GM13977 (cell line): ENCODE measurements at regions not wholly inside any gene's neighbourhood (a gene's known extent, or its start where the extent isn't known, plus 50 kb on each side); places are given as distances from the start of the nearest gene placed in this dataset.

Source experiments
- DNase-seq: peaks from one replicate; pipeline ENCODE4 v3.0.0; 2012; ENCODE audit warnings: low spot score
- in situ Hi-C: fragments of 300-500 bp; cut with MboI; formaldehyde crosslinking; loops from one replicate; pipeline ENCODE4 v1.12.0; 2022; ENCODE audit warnings: low sequenced_read_pairs, low pct_unique_long_range_greater_than_20kb, mixed read lengths, inconsistent platforms; ENCODE audit not compliant: unreplicated experiment
- TF ChIP-seq, protein P1 (sequence below): IDR thresholded peaks from 2 replicates; pipeline ENCODE4 v1.5.1; 2012; ENCODE audit warnings: mild to moderate bottlenecking, control low read depth; ENCODE audit not compliant: insufficient read depth; ENCODE audit errors: extremely low read depth, missing control alignments

DNA sequence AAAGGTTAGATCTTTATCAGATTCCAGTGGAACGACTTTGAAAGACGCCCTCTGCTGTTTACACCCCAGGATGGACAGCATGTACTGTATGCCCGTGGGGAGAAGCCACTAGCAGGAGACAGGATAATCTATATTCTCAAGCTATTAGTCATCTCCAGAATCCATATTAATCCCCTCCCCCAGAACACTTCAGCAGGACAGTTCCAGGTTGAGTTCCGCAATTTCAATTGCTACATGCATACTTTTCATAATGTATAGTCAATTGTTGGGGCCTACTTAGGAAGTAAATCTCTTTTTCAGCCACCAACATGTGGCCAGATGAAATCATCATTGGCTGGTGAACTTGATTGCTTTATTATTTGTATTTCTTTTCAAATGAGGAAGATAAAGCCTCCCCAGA lies 313.1 kb upstream of the SMIM30 start:
- TF ChIP-seq, protein P1, sequence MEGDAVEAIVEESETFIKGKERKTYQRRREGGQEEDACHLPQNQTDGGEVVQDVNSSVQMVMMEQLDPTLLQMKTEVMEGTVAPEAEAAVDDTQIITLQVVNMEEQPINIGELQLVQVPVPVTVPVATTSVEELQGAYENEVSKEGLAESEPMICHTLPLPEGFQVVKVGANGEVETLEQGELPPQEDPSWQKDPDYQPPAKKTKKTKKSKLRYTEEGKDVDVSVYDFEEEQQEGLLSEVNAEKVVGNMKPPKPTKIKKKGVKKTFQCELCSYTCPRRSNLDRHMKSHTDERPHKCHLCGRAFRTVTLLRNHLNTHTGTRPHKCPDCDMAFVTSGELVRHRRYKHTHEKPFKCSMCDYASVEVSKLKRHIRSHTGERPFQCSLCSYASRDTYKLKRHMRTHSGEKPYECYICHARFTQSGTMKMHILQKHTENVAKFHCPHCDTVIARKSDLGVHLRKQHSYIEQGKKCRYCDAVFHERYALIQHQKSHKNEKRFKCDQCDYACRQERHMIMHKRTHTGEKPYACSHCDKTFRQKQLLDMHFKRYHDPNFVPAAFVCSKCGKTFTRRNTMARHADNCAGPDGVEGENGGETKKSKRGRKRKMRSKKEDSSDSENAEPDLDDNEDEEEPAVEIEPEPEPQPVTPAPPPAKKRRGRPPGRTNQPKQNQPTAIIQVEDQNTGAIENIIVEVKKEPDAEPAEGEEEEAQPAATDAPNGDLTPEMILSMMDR = no peak
- in situ Hi-C loops = no loop called here
- DNase-seq = no peak

- no peak for DNase-seq
- TF ChIP-seq, protein P1 = no peak
- in situ Hi-C loops = loop anchor here (25.0 kb wide), 1 partner anchor 862 kb away; no protein-coding TSS in a partner anchor
Measured at GRCh38 chr7:113424185-113424817, 305.9 kb upstream of the SMIM30 start.

- in situ Hi-C loops = loop anchor here (25.0 kb wide), 1 partner anchor 860 kb away; no protein-coding TSS in a partner anchor
- TF ChIP-seq, protein P1 = peak; percentile 84
- DNase-seq = peak; percentile 38
Measured at GRCh38 chr7:113421696-113422330, 303.5 kb upstream of the SMIM30 start.

GRCh38 chr7:113414401-113415035 lies 296.2 kb upstream of the SMIM30 start:
- TF ChIP-seq, protein P1 = no peak
- DNase-seq = no peak
- in situ Hi-C loops = loop anchor here (25.0 kb wide), 1 partner anchor 852 kb away; no protein-coding TSS in a partner anchor

DNA sequence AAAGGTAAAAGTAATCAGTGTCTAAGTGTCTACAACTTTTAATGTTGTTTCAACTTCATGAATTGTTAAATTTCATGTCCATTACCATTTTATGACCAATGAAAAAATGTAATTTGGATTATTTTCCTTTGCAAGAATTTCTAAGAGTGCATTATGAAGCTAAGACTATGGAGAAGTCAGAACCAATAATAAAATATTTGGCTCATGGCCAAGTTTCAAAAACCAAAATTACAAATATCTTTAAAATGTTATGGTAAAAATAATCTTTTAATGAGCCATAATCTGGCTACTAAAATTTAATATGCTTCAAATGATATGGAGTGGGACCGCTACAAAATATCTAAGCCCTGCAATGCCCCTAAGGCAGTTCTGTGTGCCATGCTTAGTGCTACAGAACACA lies 294.1 kb upstream of the SMIM30 start:
- in situ Hi-C loops = loop anchor here (25.0 kb wide), 1 partner anchor 850 kb away; no protein-coding TSS in a partner anchor
- DNase-seq = no peak
- TF ChIP-seq, protein P1 = no peak

GRCh38 chr7:113410796-113411195 lies 292.4 kb upstream of the SMIM30 start:
- in situ Hi-C loops = loop anchor here (25.0 kb wide), 1 partner anchor 848 kb away; no protein-coding TSS in a partner anchor
- TF ChIP-seq, protein P1 = no peak
- no peak for DNase-seq
